HG02623 (cell line): ENCODE measurements at regions not wholly inside any gene's neighbourhood (a gene's known extent, or its start where the extent isn't known, plus 50 kb on each side); places are given as distances from the start of the nearest gene placed in this dataset.
A peak's percentile ranks its signal among the peaks of the same experiment; 100 is the strongest.
"Not testable (repeated sequence)": the region's sequence is repeated elsewhere in the genome, so short reads cannot be mapped to it uniquely, and the experiment has no call there.

Source experiments
- ATAC-seq: cut with Tn5 transposase; IDR thresholded peaks from one replicate; pipeline ENCODE4 v1.9.1; 2021; ENCODE audit warnings: moderate library complexity; ENCODE audit not compliant: unreplicated experiment

GRCh38 chr9:83191154-83191553 is 128.2 kb upstream of the RASEF start:
- no peak for ATAC-seq

DNA sequence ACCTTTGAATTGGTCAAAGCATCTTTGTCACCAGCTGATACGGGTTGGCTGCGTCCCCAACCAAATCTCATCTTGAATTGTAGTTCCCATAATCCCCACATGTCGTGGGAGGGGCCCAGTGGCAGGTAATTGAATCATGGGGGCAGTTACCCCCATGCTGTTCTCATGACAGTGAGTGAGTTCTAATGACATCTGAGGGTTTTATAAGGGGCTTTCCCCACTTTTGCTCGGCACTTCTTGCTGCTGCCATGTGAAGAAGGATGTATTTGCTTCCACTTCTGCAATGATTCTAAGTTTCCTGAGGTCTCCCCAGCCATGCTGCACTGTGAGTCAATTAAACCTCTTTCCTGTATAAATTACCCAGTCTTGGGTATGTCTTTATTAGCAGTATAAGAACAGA is 126.1 kb upstream of the RASEF start:
- not testable (repeated sequence) for ATAC-seq

- ATAC-seq, result no peak
These were observed 125.3 kb upstream of the RASEF start for GRCh38 chr9:83188277-83188676.

- no peak for ATAC-seq
These were observed 123.3 kb upstream of the RASEF start for GRCh38 chr9:83186155-83186737.

GRCh38 chr9:83185488-83186154 is 122.7 kb upstream of the RASEF start:
- ATAC-seq, result no peak

GRCh38 chr9:83183621-83184020 is 120.7 kb upstream of the RASEF start:
- ATAC-seq, result no peak

GRCh38 chr9:83182071-83182470 is 119.1 kb upstream of the RASEF start:
- no peak for ATAC-seq

DNA sequence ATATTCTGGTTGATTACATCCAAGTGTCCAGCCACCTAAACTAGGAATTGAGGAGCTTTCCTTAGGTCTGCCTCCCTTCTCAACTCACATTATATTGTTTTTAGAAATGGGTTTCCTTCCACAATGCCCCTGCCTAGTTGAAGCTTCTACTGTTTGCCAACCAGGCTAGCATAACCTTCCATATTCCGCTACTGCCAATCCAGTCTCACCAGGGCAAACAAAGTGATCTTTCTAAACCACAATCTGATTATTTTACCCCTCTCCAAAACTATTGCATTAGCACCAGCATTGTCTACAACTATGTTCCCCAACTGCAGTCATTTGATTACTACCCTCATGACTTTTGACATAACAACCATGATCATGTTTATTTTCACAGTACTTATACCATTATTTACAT is 115.8 kb upstream of the RASEF start:
- no peak for ATAC-seq

DNA sequence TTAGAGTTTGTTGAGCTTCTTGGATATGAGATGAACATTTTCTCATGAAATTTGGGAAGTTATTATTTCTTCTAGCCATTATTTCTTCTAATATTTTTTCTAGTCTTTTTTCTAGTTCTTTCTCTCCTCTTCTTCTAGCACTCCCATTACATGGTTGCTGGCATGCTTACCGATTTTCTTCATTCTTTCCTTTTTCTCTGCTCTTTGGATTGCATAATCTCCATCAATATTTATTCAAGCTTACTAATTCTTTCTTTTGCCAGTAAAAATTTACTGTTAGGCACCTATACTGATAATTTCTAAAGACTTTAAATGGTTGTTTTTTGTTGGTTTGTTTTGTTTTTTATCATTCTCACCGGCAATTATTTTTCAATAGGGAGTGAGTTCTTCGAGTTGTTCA is 114.8 kb upstream of the RASEF start:
- ATAC-seq, result no peak

DNA sequence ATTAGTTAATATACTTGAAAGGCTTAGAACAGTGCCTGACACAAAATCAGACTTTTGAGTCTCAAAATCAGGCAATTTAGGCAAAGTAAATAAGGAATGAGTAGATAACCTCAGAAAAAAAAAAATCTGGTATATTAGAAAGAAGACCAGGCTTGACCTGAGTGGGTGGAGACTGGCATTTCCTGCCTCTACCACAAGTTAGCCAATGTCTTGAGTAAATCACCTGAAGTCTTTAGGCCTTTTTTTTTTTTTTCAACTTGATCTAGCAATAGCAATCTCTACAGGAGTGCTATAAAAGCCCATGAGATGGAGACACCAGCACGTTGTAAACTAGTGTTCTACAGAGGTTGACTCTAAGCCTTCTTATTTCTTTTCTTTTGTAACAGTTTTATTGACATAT is 104.2 kb upstream of the RASEF start:
- no peak for ATAC-seq

DNA sequence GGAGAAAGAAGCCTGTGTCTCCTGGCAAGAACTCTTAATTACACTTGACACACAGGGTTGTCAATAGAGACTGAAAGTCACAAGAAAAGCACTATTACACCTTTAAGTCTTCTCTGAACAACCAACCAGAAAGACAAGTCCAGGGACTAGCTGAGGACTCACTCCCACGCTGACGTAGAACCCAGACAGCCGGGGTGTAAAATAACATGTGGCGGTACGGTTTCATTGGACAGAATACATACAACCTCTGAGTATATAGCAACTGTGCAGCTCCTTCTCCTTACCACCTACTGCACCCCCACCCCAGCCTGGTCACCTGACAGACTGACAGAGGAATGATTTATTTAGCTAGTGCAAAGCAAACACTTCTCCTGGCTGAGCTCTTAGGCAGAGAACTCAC is 103.4 kb upstream of the RASEF start:
- no peak for ATAC-seq

DNA sequence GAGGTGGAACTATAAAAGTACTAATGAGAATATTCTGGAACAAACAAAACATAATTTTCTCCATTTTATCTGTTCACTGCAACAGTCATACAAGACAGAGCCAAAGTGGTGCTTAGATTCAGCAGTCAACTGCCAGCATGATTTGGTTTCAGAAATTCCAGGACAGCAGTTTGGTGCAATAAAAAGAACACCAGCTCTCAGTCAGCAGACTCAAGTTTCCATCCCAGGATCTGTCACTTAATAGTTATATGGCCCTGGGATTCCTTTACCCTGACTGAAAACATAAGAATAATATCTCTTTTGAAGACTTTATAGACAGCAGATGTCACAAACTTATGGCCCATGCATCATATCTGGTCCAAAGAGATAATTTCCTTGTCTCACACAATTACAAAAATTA is 92.8 kb upstream of the RASEF start:
- ATAC-seq, result no peak

- ATAC-seq, result no peak
These were observed 91.9 kb upstream of the RASEF start for GRCh38 chr9:83154821-83155220.

- ATAC-seq, result peak; percentile 96
These were observed 91.3 kb upstream of the RASEF start for GRCh38 chr9:83154087-83154736.

DNA sequence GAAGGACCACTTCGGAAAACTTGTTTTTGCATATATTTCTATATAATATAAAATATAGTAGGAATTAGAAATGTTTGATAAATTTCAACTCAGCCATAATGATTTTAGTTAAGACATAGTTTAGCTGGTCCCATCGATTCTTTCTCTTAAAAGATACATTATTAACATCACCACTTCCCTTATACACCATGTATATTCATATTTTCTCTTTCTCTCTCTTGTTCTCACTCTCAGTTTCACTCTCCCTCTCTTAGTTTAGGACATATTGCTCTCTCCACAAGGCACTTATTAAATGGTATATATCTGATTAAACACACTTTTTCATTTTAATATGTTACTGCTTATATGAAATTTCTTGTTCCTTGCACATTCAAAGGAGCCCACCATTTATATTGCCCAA is 90.1 kb upstream of the RASEF start:
- no peak for ATAC-seq

- no peak for ATAC-seq
These were observed 88.7 kb upstream of the RASEF start for GRCh38 chr9:83151627-83152137.

DNA sequence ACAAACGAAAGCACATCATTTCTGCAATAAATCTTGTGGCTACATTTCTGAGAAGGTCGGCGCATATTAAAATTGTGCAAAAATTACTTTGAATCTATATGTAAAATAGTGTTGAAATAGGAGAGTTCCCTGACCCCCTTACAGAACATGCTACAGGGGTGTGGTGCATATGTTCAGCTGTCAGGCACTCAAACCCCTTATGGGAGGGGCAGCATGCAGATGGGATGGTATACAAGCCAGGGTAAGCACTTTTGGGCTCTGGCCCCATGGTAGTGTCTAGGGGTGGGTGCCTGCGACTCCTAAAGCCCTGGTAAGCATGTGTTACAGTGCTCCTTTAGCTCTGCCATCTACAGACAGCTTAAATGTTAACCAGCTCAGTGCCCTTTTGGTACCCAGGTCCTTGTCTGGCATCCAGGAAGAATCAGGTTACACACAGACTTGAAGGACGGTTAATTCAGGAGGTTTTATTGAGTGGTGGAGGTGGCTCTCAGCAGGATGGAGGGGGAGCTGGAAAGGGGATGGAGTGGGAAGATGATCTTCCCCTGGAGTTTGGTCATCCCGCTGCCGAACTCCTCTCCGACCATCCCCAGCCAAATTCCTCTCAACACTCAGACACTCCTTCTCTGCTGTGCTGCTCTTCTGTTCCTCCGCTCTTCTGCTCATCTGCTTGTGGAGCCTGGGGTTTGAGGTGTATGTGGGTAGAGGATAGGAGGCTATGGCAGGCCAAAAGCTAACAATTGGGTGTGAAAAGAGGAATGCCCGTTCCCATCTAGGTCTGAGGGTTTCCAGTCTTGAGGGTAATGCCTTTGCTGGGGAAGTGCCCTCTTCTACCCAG is 84.6 kb upstream of the RASEF start:
- ATAC-seq, result no peak

DNA sequence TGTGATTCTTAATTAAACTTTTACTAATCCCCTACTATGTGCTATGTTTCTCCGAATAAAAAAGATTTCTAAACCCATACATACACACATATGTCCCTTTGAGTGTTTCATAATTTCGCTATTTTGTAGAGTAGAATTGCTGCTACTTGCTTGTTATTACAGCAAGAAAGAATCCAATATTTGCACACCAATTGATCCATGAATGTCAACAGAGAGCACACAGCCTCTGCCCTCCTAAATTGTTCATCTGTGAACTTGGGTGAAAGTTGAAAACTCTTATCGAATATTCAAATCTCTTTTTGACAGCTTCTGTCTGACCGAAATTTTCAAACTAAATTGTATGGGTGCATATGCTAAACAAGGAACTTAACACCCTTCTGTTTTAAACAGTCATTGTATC is 83.4 kb upstream of the RASEF start:
- no peak for ATAC-seq

DNA sequence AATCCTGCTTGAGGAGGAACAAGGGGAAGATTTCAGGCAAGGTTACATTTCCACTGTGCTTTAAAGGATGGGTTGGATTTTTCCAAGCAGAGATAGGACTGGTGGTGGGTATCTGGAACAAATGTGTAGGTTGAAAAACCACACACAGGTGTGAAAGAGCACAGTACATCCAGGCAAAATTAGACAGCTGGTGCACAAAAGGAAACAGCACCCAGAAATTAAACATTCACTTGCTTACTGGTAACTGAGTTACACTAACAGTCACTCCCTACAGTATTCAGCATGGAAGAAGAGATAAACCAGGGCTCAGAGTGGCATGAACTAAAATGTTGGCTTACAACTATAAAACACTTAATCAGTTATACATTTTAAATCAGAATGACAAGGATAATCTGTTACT is 81.5 kb upstream of the RASEF start:
- ATAC-seq, result no peak

GRCh38 chr9:83142389-83142788 is 79.4 kb upstream of the RASEF start:
- ATAC-seq, result no peak

DNA sequence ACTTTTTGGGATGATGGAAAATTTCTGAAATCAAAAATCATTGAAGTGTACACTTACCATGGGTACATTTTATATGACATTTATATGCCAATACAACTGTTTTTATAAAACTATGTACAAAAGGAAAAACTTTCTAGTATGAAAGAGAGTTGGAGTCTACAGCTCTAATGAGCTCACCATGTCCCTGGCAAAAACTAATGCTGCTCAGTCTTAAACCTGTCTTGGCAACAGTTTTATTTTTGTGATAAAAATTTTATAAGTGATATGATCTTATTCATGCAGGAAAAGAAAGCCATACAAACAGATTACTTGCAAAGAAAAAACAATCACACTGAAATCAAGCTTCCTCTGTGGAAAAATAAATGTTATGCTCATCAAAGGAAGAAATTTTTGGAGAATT is 78.9 kb upstream of the RASEF start:
- ATAC-seq, result no peak

GRCh38 chr9:83140061-83140460 is 77.1 kb upstream of the RASEF start:
- ATAC-seq, result no peak
